Fibroblast of gingiva (primary cell): ENCODE measurements at regions not wholly inside any gene's neighbourhood (a gene's known extent, or its start where the extent isn't known, plus 50 kb on each side); places are given as distances from the start of the nearest gene placed in this dataset.
A peak's percentile ranks its signal among the peaks of the same experiment; 100 is the strongest.

Source experiments
- DNase-seq: peaks from one replicate; pipeline ENCODE4 v3.0.0-alpha.2; 2011; ENCODE audit warnings: low read depth

DNA sequence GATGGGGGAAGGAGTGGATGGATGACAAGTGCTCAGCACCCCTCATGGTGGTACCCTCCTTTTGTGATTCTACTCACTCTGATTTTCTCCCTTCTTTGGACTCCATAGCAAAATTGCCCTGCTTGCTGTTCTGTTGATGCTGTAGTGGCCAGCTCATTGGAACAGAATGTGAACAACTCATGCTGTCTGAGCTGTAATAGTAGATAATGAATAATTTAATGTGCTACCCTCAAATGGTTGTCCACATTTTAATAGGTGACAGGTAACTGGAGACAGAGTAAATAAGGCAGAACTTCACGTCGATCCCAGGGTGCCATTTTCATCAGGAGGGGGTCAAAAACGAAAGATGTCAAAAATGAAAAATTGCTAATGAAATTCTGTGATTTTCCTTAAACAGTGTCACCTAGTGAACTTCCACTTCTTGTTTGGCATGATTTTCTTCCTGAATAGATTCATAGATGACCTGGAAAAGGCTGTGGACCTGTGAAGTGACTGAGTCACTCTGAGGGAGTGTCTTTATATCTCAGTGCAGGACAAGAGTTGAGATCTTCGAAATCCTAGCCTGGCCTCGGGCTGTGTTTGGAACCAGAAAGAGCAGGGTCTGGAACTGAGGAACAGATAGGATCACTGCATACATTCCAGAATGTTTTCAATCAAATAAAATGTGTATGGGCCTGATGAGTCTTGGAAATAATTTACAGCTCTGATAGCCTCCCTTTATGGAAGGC lies 270.2 kb downstream of the PSAT1 start:
- peak; percentile 50 for DNase-seq

DNA sequence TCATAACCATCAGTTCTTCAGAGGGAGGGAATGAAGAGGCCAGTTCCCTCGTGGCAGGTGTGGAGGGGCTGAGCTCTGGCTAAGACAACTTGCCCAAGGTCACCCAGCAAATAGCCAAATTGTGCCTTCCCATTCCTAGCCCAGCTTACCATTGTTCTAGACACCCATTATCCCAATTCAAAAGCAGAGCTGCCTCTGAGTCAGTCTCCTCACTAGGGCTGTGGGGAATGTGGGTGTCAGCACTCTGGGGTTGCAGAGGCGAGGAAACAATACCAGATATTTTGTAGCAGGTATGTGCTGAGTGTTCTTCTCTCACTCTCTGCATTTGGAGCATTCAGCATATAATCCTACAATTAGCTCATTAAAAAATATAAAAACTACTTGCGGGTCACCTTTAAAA lies 270.8 kb downstream of the PSAT1 start:
- DNase-seq = no peak

DNA sequence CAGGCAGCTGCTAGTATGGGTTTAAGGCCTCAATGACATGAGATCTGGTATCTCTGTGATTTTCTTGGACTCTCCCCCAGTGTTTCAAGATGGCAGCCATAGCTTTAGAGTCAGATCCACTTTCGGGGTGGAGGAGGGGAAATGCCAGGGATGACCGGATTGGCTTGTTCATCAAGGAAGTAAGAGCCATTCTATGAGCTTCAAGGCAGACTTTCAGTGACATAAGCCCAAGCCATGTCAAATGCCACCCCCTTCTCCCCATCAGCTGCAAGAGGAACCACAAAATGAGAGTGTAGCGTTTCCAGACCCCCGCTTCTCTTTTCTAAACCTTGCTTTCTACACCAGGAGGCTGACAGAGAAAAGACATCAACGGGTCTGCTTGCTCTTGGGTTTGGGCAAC lies 271.8 kb downstream of the PSAT1 start:
- no peak for DNase-seq

GRCh38 chr9:78572266-78572665 lies 275.3 kb downstream of the PSAT1 start:
- no peak for DNase-seq

GRCh38 chr9:78573205-78573604 lies 276.3 kb downstream of the PSAT1 start:
- peak; percentile 32 for DNase-seq

- no peak for DNase-seq
Observed at GRCh38 chr9:78573669-78574068, 276.7 kb downstream of the PSAT1 start.

DNA sequence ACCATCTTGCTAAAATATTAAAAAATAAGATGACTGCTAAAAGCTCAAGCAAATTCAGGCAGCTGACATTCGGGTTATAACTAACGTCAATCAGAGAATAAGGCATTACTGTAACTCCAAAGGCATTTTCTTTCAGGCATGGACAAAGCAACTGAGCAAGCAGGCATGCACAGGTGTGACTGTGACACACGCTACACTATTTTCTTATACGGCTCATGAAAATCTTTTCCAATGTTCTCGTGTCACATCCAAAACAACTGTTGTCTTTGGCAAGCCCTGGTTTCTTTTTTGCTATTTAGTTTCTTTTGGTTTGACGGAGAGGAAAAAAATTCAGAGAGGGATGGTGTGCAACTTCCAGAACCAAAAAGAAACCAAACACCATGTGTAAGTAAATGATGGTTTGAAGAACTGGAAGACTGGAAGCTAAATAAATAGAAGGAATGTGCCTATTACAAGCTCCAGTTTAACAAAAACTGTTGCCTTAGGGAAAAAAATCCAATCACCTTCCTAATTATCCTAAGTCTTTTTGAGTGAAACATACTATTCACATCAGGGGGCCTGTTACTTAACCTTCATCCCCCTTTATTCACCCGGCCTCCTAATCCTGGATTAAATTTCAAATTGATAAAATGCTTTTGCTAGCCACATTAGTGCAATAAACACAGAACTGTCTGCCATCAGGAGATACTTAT lies 277.6 kb downstream of the PSAT1 start:
- DNase-seq = peak; percentile 70

GRCh38 chr9:78575081-78575480 lies 278.2 kb downstream of the PSAT1 start:
- no peak for DNase-seq

DNA sequence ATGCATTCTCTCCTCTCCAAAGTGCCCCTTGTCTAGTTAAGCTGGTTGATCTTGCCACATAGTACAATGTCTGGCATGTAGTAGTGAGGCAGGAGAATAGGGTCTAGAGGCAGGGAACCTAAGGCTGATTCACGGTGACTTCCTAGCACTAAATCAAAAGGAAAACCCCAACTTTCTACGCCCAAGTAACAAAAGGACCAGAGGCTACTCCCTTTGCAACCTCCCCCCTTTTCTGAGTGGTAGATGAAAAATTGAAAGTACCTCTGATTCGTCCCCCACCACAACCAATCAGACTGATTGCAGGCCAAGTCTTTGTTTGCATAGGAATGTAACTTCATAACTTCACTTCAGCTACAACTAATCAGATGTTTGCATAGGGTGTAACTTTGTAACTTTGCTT lies 278.8 kb downstream of the PSAT1 start:
- DNase-seq = no peak

DNA sequence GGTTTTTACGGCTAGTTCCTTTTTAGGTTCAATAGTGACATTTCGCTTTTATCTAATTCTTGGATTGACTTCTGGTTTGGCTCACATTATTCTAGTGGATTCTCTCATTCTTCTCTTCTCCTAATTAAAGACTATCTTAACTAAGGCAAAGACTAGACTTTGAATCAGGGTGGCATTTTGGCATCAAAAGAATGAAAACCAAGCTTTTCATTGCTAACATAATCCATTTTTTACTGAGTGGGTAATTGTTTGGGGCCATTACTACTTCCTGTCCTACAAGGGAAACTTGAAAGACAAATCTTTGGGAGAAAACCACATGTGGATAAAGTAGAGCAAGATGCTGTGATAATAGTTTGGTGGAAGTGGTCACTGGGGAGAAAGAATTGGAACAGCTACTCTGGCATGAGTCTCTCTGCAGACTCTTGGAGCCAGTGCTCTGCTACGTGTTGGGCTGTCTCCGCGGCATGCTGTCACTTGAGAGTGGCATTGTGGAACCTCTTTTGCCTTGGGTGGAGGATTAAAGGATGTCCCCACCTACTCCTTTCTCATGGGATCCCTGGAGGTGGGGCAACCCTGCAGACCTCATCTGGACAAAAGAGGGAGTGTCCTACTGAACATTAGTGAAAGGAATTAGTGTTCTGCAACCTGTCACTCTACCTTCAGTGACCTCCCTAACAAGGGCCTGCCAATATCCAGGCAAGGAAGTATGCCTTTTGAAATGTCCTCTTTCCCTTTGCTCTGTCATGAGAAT lies 280.4 kb downstream of the PSAT1 start:
- no peak for DNase-seq

GRCh38 chr9:78578072-78578471 lies 281.1 kb downstream of the PSAT1 start:
- peak; percentile 82 for DNase-seq

DNA sequence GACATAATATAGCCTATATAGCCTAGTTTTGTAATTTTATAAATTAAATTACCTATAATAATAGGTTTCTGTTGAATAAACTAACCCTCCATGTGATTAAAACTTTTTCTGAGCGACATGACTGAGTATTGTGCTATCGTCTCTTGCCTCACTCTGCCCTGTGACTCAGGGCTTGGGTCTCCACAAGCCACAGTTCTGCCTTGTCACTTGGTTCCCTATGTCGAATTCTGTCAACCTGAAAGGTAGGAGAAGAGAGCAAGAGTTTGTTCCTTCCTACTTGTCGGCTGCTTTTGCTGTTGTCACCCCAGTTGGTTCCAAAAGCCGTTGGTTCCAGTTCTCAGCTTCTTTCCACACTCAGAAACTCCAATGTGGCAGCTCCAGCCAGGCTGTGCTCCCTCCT lies 285.9 kb downstream of the PSAT1 start:
- no peak for DNase-seq

GRCh38 chr9:78584589-78584988 lies 287.7 kb downstream of the PSAT1 start:
- no peak for DNase-seq

GRCh38 chr9:78585909-78586308 lies 289.0 kb downstream of the PSAT1 start:
- DNase-seq = no peak

GRCh38 chr9:78590068-78590467 lies 293.1 kb downstream of the PSAT1 start:
- peak; percentile 40 for DNase-seq

- peak; percentile 34 for DNase-seq
Observed at GRCh38 chr9:78592811-78593210, 295.9 kb downstream of the PSAT1 start.

- peak; percentile 23 for DNase-seq
Observed at GRCh38 chr9:78595200-78595945, 298.4 kb downstream of the PSAT1 start.

DNA sequence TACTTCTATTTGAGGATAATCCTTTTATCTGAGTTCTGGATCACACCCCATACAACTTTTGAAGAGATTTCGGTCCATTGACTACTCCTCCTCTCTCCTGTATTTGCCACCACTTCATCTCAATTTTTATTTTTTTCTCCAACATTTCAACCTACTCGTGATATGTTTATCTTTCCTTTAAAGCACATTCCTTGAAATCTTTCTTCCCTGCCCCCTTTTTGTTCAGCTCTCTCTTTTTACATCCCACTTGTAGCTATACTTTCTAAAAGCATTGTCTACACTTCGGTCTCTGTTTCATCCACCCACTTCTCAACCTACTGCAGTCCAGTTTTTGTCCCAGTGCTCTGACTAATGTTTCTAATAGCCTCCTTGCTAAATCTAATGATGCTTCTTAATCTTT lies 299.4 kb downstream of the PSAT1 start:
- no peak for DNase-seq

- no peak for DNase-seq
Observed at GRCh38 chr9:78598120-78598519, 301.2 kb downstream of the PSAT1 start.

- DNase-seq = no peak
Observed at GRCh38 chr9:78599926-78600325, 303.0 kb downstream of the PSAT1 start.

GRCh38 chr9:78601957-78602565 lies 305.1 kb downstream of the PSAT1 start:
- DNase-seq = peak; percentile 47
